NCI-H2196 treated with DMSO at 0.1 percent for 48 hours (cell line): ENCODE measurements at regions not wholly inside any gene's neighbourhood (a gene's known extent, or its start where the extent isn't known, plus 50 kb on each side); places are given as distances from the start of the nearest gene placed in this dataset.

Experiments used
- DNase-seq: peaks from one replicate; lab custom pipeline; 2025; ENCODE audit not compliant: unreplicated experiment; lab: John Stamatoyannopoulos, UW

- DNase-seq = no peak
Observed at GRCh38 chr4:28536124-28536523, 1675.5 kb downstream of the STIM2 start.

- no peak for DNase-seq
Observed at GRCh38 chr4:28545986-28546385, 1685.3 kb downstream of the STIM2 start.

GRCh38 chr4:28548136-28548535 is 1687.5 kb downstream of the STIM2 start:
- no peak for DNase-seq

- no peak for DNase-seq
Observed at GRCh38 chr4:28548594-28548993, 1688.0 kb downstream of the STIM2 start.

- DNase-seq = no peak
Observed at GRCh38 chr4:28555866-28556265, 1695.2 kb downstream of the STIM2 start.

GRCh38 chr4:28557755-28558154 is 1697.1 kb downstream of the STIM2 start:
- DNase-seq = no peak

- no peak for DNase-seq
Observed at GRCh38 chr4:28558895-28559294, 1698.3 kb downstream of the STIM2 start.

GRCh38 chr4:28562913-28563312 is 1702.3 kb downstream of the STIM2 start:
- no peak for DNase-seq

GRCh38 chr4:28565396-28565795 is 1704.8 kb downstream of the STIM2 start:
- DNase-seq = no peak

GRCh38 chr4:28600958-28601357 is 1740.3 kb downstream of the STIM2 start:
- no peak for DNase-seq

- DNase-seq = no peak
Observed at GRCh38 chr4:28621591-28621990, 1761.0 kb downstream of the STIM2 start.

- DNase-seq = no peak
Observed at GRCh38 chr4:28636971-28637370, 1776.3 kb downstream of the STIM2 start.

- no peak for DNase-seq
Observed at GRCh38 chr4:28639747-28640146, 1779.1 kb downstream of the STIM2 start.

GRCh38 chr4:28654618-28655017 is 1794.0 kb downstream of the STIM2 start:
- no peak for DNase-seq

GRCh38 chr4:28665306-28665705 is 1804.7 kb downstream of the STIM2 start:
- no peak for DNase-seq

GRCh38 chr4:28675582-28675981 is 1814.9 kb downstream of the STIM2 start:
- DNase-seq = no peak

GRCh38 chr4:28677808-28678207 is 1817.2 kb downstream of the STIM2 start:
- no peak for DNase-seq

- DNase-seq = no peak
Observed at GRCh38 chr4:28682847-28683246, 1822.2 kb downstream of the STIM2 start.

- DNase-seq = peak; percentile 2
Observed at GRCh38 chr4:28686618-28687017, 1826.0 kb downstream of the STIM2 start.

- no peak for DNase-seq
Observed at GRCh38 chr4:28690890-28691289, 1830.2 kb downstream of the STIM2 start.

GRCh38 chr4:28702571-28702970 is 1841.9 kb downstream of the STIM2 start:
- DNase-seq = no peak

- DNase-seq = no peak
Observed at GRCh38 chr4:28709891-28710290, 1849.2 kb downstream of the STIM2 start.

- no peak for DNase-seq
Observed at GRCh38 chr4:28723371-28723770, 1862.7 kb downstream of the STIM2 start.

GRCh38 chr4:28724239-28724638 is 1863.6 kb downstream of the STIM2 start:
- no peak for DNase-seq
